ENCODE measurements at regions not wholly inside any gene's neighbourhood (a gene's known extent, or its start where the extent isn't known, plus 50 kb on each side); places are given as distances from the start of the nearest gene placed in this dataset.

DNA sequence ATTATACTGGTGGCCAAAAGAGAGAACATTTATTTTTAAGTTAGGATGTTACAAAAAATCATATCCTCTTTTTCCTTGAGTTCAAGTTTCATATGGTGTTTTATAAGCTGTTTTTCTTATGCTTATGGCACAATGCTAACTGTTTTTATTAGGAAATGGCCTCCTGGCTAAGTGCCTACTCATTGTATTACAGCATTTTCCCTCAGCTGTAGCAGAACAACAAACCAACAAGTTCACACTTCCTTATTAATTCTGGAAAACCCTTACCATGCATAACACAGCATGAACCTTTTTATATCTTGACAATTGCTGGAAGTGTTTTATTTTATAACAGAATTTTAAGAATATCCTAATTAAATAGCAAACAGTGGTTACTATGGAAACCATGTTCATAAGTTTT lies 165.8 kb downstream of the GASK1B start:
- intact Hi-C loops (cut with DNase I): no loop called here
- DNase-seq (peak in 2 of 4 donors; percentile 24 to 50), ATAC-seq (peak; percentile 64)
- TF ChIP-seq, protein P1, sequence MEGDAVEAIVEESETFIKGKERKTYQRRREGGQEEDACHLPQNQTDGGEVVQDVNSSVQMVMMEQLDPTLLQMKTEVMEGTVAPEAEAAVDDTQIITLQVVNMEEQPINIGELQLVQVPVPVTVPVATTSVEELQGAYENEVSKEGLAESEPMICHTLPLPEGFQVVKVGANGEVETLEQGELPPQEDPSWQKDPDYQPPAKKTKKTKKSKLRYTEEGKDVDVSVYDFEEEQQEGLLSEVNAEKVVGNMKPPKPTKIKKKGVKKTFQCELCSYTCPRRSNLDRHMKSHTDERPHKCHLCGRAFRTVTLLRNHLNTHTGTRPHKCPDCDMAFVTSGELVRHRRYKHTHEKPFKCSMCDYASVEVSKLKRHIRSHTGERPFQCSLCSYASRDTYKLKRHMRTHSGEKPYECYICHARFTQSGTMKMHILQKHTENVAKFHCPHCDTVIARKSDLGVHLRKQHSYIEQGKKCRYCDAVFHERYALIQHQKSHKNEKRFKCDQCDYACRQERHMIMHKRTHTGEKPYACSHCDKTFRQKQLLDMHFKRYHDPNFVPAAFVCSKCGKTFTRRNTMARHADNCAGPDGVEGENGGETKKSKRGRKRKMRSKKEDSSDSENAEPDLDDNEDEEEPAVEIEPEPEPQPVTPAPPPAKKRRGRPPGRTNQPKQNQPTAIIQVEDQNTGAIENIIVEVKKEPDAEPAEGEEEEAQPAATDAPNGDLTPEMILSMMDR (IDR thresholded peaks at IDR 0.05): no peak
- H3K36me3 ChIP-seq: no peaks in the 10 kb centered on the region
- no peak overlapping the region for H3K4me3 ChIP-seq
- no peaks in the 10 kb centered on the region for H3K9me3 ChIP-seq
- peak overlapping the region in 1 of 2 donors; percentile 66 for H3K27ac ChIP-seq
- H3K4me1 ChIP-seq: peaks cover 0 to 22% of the 10 kb centered on the region in 2 donors
- H3K27me3 ChIP-seq: no peaks in the 10 kb centered on the region

DNA sequence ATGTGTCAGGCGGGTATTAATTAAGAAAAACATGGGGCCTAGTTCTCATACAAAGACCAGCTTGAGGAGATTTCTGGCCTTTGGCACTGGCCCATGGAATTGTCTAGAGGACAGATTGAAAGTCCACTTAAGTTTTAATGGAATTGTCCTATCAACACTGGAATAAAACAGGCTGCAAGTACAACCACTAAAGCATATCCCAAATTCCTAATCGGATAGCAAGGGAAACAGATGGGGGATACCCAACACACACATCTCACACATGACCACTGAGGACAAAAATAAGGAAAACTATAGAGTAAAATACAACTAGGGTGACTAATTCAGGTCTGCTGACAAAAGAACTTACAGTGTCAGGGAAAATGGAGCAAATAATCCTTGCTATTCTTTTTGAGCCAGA lies 167.8 kb downstream of the GASK1B start:
- intact Hi-C loops (cut with DNase I): no loop called here
- no peak for DNase-seq
- no peak overlapping the region for H3K27ac ChIP-seq
- ATAC-seq: no peak
- TF ChIP-seq, protein P1 (IDR thresholded peaks at IDR 0.05): no peak
- H3K27me3 ChIP-seq: no peaks in the 10 kb centered on the region
- no peaks in the 10 kb centered on the region for H3K9me3 ChIP-seq
- H3K4me3 ChIP-seq: no peak overlapping the region
- peaks cover 0 to 22% of the 10 kb centered on the region in 2 donors for H3K4me1 ChIP-seq
- no peaks in the 10 kb centered on the region for H3K36me3 ChIP-seq

DNA sequence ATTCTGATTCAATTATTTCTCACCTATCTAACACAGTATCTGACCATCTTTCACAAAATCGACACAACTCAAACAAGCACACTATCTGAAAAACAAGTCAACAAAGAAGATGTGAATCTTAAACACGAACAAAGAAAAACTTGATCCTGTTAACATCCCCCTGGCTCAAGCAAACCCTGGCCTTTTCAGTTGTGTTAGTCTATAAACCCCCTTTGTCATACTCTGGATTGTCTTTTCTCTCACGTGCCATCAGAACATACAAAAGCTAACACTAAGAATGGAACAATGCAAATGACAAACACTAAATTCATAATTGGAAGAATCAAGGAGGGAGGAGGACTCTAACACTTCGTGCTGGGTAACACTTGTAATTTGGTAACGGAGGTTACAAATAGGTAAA lies 168.7 kb downstream of the GASK1B start:
- TF ChIP-seq, protein P1 (IDR thresholded peaks at IDR 0.05): no peak
- Histone ChIP-seq H3K4me3 (no peak overlapping the region), H3K36me3 (no peaks in the 10 kb centered on the region), H3K27ac (no peak overlapping the region), H3K4me1 (peaks cover 0 to 22% of the 10 kb centered on the region in 2 donors), H3K27me3 (no peaks in the 10 kb centered on the region), H3K9me3 (no peaks in the 10 kb centered on the region)
- intact Hi-C loops (cut with DNase I): no loop called here
- DNase-seq (no peak), ATAC-seq (no peak)

DNA sequence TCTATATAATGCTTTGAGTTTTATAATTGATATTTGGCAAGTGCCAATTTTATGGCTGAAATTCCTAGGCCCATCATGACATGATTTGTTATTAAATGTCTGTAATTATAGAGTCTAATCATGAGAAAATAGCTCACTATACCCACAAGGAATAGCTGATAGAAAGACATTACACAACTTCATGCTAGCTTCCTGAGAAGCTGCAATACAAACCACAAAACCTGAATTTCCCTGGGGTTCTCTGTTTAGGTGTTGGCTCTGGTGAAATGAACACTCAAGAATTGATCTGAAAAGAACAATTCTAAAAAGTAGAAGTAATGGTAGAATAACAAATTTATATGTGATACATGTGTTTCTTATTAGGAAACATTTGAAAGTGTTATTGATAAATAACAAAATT lies 169.6 kb downstream of the GASK1B start:
- H3K36me3 ChIP-seq: no peaks in the 10 kb centered on the region
- H3K27ac ChIP-seq: no peak overlapping the region
- no peak for DNase-seq
- peaks cover 0 to 22% of the 10 kb centered on the region in 2 donors for H3K4me1 ChIP-seq
- H3K9me3 ChIP-seq: no peaks in the 10 kb centered on the region
- H3K4me3 ChIP-seq: no peak overlapping the region
- ATAC-seq: no peak
- H3K27me3 ChIP-seq: no peaks in the 10 kb centered on the region
- TF ChIP-seq, protein P1 (IDR thresholded peaks at IDR 0.05): no peak
- intact Hi-C loops (cut with DNase I): no loop called here

DNA sequence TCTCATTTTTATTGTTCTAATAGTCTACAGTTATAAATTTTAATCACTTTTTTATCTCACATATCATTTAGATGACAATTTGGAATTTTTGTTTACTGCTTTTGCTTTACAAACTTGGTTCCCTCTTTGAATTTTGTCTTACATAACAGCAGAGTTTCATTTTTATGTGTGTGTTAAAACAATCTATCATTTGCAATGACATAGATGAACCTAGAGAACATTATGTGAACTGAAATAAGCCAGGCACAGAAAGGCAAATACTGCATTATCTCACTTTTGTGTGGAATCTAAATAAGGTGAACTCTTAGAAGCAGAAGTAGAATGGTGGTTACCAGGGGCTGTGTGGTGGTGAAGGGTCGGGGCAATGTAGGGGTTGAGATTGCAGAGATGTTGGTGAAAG lies 170.7 kb downstream of the GASK1B start:
- DNase-seq (no peak), ATAC-seq (no peak)
- intact Hi-C loops (cut with DNase I): no loop called here
- H3K36me3 ChIP-seq: no peaks in the 10 kb centered on the region
- peaks cover 0 to 14% of the 10 kb centered on the region in 2 donors for H3K4me1 ChIP-seq
- TF ChIP-seq, protein P1 (IDR thresholded peaks at IDR 0.05): no peak
- H3K27ac ChIP-seq: no peak overlapping the region
- H3K4me3 ChIP-seq: no peak overlapping the region
- H3K9me3 ChIP-seq: no peaks in the 10 kb centered on the region
- no peaks in the 10 kb centered on the region for H3K27me3 ChIP-seq
